22Rv1 (cell line): ENCODE measurements at regions not wholly inside any gene's neighbourhood (a gene's known extent, or its start where the extent isn't known, plus 50 kb on each side); places are given as distances from the start of the nearest gene placed in this dataset.

Experiments
- H3K27ac ChIP-seq: fragments of 450-650 bp; 2 replicates; pipeline ENCODE4 v1.5.1; 2017
- ZFX ChIP-seq: fragments of 450-650 bp; IDR thresholded peaks from 2 replicates; pipeline ENCODE4 v1.6.1; 2017; ENCODE audit warnings: antibody characterized with exemption, borderline replicate concordance
- TF ChIP-seq, protein P1 (sequence below): fragments of 450-650 bp; IDR thresholded peaks from 2 replicates; pipeline ENCODE4 v1.5.1; 2017; ENCODE audit warnings: mild to moderate bottlenecking

DNA sequence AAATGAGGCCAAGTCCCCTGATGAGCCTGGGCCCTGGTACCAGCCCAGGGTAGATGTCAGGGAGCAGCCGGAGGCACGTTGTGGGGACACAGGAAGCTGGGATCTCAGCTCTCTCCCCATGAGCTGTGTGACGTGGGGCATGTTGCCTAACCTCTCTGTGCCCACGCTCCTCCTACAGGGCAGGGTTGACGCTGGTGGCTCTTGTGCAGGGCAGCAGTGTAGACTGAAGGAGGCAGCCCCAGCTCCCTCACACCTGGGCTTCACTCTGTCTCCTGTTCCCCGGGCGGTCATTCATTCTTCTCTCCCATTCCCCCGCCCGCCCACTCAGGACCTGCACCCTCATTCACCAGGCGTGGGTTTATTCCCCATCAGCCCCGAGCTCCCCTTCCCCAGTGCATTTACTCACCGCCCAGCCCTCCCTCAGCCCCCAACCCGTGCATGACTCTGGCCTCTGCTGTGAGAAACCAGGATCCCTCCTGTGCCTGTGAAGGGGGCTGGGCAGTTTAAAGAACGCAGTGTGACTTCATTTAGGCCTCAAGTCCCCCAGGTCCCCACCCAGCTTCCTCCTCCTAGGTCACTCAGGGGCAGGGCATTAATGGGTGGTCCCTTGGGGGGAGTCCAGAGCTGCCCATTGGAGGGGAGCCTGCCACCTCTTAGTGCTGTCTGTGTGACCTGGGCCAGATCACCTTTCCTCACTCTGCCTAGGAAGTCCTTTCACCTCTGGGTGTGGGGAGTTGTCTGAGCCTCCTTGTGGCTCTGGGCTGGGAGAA lies 285.7 kb downstream of the PTPRU start:
- no peak for TF ChIP-seq ZFX
- TF ChIP-seq, protein P1, sequence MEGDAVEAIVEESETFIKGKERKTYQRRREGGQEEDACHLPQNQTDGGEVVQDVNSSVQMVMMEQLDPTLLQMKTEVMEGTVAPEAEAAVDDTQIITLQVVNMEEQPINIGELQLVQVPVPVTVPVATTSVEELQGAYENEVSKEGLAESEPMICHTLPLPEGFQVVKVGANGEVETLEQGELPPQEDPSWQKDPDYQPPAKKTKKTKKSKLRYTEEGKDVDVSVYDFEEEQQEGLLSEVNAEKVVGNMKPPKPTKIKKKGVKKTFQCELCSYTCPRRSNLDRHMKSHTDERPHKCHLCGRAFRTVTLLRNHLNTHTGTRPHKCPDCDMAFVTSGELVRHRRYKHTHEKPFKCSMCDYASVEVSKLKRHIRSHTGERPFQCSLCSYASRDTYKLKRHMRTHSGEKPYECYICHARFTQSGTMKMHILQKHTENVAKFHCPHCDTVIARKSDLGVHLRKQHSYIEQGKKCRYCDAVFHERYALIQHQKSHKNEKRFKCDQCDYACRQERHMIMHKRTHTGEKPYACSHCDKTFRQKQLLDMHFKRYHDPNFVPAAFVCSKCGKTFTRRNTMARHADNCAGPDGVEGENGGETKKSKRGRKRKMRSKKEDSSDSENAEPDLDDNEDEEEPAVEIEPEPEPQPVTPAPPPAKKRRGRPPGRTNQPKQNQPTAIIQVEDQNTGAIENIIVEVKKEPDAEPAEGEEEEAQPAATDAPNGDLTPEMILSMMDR = no peak

DNA sequence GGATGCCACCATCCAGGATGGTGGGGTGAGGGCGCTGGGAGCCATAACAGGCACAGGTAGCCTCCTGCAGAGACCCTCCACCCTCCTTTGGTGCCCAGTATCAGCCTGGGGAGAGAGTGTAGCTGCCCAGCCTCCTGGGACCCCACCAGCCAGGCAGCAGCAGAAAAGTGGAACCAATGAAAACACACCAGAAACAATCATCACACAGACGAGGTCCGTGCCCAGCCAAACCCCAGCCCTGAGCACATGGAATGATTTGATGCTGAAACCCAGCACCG lies 285.1 kb downstream of the PTPRU start:
- H3K27ac ChIP-seq = no peak overlapping the region
- TF ChIP-seq, protein P1 = no peak
- no peak for TF ChIP-seq ZFX

More for the DNA sequence above, 285.7 kb downstream of the PTPRU start:
- H3K27ac ChIP-seq = no peak overlapping the region

DNA sequence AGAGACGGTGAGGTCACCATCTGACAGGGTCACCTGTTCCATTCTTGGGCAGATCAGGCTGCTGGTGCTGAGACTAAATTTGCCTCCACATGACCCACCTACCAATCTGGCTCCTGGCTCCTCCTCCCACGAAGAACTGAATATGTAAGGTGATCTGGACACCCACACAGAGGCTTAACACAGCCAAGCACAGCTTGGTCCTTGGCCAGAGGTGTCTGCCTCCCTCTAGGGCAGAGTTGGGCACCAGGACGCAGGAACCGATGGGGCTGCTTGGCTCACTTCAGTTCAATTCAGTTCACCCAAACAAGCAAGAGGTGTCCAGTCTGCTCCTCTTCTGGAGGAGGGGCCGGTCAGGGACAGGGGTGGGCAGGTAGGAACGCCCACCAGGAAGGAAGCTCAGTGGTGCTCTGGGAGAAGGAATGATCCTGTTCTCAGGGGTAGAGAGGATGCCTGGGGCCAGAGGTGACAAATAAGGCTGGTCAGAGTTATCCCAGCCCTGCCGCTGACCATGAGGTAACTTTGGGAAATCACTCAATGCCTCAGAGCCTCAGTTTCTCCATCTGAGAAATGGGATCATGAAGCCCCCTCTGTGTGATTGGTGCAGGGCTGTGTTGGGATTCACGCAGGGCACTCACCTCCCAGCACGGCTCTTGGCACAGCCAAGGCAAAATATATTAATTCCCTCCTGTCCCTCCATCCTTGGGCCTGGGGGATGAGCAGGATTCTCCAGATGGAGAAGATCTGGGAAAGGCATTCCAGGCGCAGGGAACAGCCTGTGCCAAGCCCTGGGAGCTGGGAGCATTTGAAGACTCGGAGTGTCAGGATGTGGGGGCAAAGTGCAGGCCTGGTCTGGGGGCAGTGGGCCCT lies 284.5 kb downstream of the PTPRU start:
- H3K27ac ChIP-seq = no peak overlapping the region
- TF ChIP-seq ZFX = no peak
- TF ChIP-seq, protein P1 = no peak

DNA sequence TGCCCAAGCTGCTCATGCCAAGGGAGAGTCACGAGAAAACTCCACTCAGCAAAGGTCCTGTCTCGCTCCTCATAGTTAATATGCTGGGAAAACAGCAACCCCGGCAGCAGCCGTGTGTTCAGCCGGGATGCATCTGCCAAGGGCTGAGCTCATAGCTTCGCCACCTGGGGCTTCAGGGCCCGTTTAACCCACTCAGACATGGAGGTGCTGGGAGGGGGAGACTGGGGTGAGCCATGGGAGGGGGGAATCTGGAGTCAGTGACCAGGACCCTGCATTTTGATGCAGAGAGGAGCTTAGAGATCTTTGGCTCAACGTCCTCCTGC lies 283.4 kb downstream of the PTPRU start:
- H3K27ac ChIP-seq = no peak overlapping the region
- TF ChIP-seq ZFX = no peak
- TF ChIP-seq, protein P1 = no peak

DNA sequence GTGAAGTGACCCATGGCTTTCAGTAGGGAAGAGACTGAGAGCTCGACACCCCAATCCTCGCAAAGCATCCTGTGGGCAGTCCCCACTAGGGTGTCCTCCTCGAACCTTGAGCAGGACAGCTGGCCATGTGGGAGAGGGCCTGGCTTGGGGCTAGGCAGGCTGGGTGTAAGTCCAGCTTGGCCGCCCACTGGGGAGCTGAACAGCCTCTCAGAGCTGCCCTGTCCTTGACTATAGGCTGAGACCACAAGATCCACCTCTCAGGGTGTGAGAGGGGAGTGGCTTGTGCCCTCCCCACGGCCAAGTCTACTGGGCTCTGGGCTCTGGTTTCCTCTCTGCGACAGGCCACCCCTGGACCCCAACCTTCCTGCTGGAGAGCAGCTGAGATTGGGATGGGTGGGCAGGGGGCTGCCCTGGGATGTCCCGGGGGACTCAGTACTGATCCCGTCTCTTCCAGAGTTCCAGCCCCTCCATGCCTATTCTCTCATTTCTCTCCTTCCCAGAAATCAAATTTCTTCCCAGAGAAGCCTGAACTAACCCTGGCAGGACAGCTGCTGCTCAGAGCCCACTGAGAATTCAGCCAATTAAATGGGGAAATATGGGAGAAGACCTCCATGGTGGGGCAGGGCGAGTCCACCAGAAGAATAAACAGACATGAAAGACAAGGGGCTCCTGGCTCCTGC lies 282.9 kb downstream of the PTPRU start:
- no peak for TF ChIP-seq ZFX
- TF ChIP-seq, protein P1 = no peak
- H3K27ac ChIP-seq = no peak overlapping the region

DNA sequence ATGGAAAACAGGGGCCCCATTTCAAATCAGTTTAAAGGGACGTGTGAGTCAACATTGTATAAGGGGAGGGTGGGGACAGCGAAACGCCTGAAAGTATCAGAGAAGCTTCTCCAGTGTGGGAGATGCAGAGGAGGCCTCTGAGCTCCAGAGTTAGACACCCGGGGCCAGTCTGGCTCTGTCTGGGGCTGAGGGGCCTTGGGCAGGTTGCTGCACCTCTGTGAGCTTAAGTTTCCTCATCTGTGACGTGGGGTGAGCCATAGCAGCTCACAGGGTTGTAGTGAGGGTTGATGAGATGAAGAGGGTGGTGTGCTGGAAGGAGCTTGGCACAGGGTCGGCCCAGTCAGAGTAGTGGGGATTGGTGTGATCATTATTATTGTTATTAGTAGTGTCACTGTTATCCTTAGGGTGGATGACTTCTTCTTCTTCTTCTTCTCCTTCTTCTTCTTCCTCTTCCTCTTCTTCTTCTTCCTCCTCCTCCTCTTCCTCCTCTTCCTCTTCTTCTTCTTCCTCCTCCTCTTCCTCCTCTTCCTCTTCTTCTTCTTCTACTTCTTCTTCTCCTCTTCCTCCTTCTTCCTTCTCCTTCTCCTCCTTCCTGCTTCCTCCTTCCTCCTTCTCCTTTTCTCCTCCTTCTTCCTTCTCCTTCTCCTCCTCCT lies 282.0 kb downstream of the PTPRU start:
- TF ChIP-seq ZFX = no peak
- TF ChIP-seq, protein P1 = no peak

More for the DNA sequence above, 282.0 kb downstream of the PTPRU start:
- H3K27ac ChIP-seq = no peak overlapping the region
